GM12878 (cell line): ENCODE measurements at regions not wholly inside any gene's neighbourhood (a gene's known extent, or its start where the extent isn't known, plus 50 kb on each side); places are given as distances from the start of the nearest gene placed in this dataset.

Source experiments
- ATAC-seq: fragments of 200-7000 bp; cut with Tn5 transposase; 3 replicates; pipeline ENCODE4 v1.9.1; 2020; ENCODE audit warnings: mild to moderate bottlenecking, moderate library complexity
- BruUV-seq: library from RNA; stranded (reverse); fragments of 400-500 nt; replicated peaks from 2 replicates; lab custom pipeline; 2021; lab: Mats Ljungman, UMichigan
- CTCF ChIA-PET: fragments of 300-600 bp; sonication (Branson Sonifier 250); formaldehyde crosslinking; extraction: SDS; loops from one replicate; lab custom pipeline; 2021; ENCODE audit warnings: inconsistent platforms; lab: Yijun Ruan, JAX
- POLR2A ChIA-PET: fragments of 350-600 bp; formaldehyde crosslinking; extraction: SDS; loops from one replicate; lab custom pipeline; 2021; ENCODE audit warnings: inconsistent platforms; lab: Charles Lee
- RAD21 ChIA-PET: fragments of 300-600 bp; sonication (Branson Sonifier 250); formaldehyde crosslinking; loops from one replicate; lab custom pipeline; 2023; ENCODE audit warnings: antibody characterized with exemption; ENCODE audit not compliant: unreplicated experiment; lab: Charles Lee
- SMC1A ChIA-PET: fragments of 300-600 bp; sonication (Branson Sonifier 250); formaldehyde crosslinking; loops from one replicate; lab custom pipeline; 2023; ENCODE audit not compliant: unreplicated experiment, uncharacterized antibody; lab: Charles Lee
- DNase-seq: peaks from one replicate; pipeline ENCODE4 v3.0.0-alpha.2; 2011; ENCODE audit warnings: low read depth, low spot score
- FAIRE-seq: peaks from 3 replicates; lab custom pipeline; 2011; peaks lifted over from hg19 to GRCh38; lab: Jason Lieb, UNC
- H2AFZ ChIP-seq: 2 replicates; pipeline ENCODE4 v1.6.0; 2011; ENCODE audit warnings: low read depth, low read length, control low read depth; ENCODE audit not compliant: control insufficient read depth
- H3K27ac ChIP-seq: 2 replicates; pipeline ENCODE4 v1.5.1; 2011; ENCODE audit warnings: control low read depth; ENCODE audit not compliant: control insufficient read depth, insufficient read depth
- H3K27me3 ChIP-seq, 2 experiments: replicated peaks in 1 of 2; 2 replicates each; pipeline versions ENCODE4 v1.6.0 to v1.6.1; 2011; ENCODE audit warnings: low read length in 1 of 2; ENCODE audit not compliant: control insufficient read depth in 2 of 2, insufficient read depth in 2 of 2
- H3K36me3 ChIP-seq, 2 experiments: 2 replicates each; pipeline ENCODE4 v1.5.1; 2011; ENCODE audit warnings: low read length in 1 of 2; ENCODE audit not compliant: control insufficient read depth in 2 of 2, insufficient read depth in 2 of 2
- H3K4me1 ChIP-seq: 2 replicates; pipeline ENCODE4 v1.6.1; 2011; ENCODE audit warnings: mild to moderate bottlenecking, low read length, moderate library complexity, mixed read lengths; ENCODE audit not compliant: control insufficient read depth, insufficient read depth
- H3K4me2 ChIP-seq: 2 replicates; pipeline ENCODE4 v1.6.0; 2011; ENCODE audit warnings: control low read depth; ENCODE audit not compliant: control insufficient read depth, insufficient read depth
- H3K4me3 ChIP-seq: fragments of 200-600 bp; sonication (generic); 2 replicates; pipeline ENCODE4 v1.5.1; 2016
- H3K79me2 ChIP-seq: 2 replicates; pipeline ENCODE4 v1.6.0; 2011; ENCODE audit warnings: low read length; ENCODE audit not compliant: control insufficient read depth, insufficient read depth
- H3K9ac ChIP-seq: 2 replicates; pipeline ENCODE4 v1.8.0; 2011; ENCODE audit warnings: low read length, control low read depth, mixed read lengths; ENCODE audit not compliant: control insufficient read depth, insufficient read depth
- H3K9me3 ChIP-seq: replicated peaks from 3 replicates; pipeline ENCODE4 v1.5.1; 2011; ENCODE audit warnings: mild to moderate bottlenecking, low read length; ENCODE audit not compliant: control insufficient read depth, insufficient read depth
- H4K20me1 ChIP-seq: 2 replicates; pipeline ENCODE4 v1.6.0; 2011; ENCODE audit not compliant: control insufficient read depth, insufficient read depth
- BACH1 ChIP-seq: fragments of 450-650 bp; IDR thresholded peaks from 2 replicates; pipeline ENCODE4 v1.6.1; 2017; ENCODE audit warnings: mild to moderate bottlenecking, borderline replicate concordance
- HDAC2 ChIP-seq: fragments of 200-600 bp; sonication (generic); IDR thresholded peaks from 2 replicates; pipeline ENCODE4 v1.6.1; 2017
- NFXL1 ChIP-seq: fragments of 450-650 bp; IDR thresholded peaks from 2 replicates; pipeline ENCODE4 v1.6.1; 2017; ENCODE audit warnings: antibody characterized with exemption, mild to moderate bottlenecking, borderline replicate concordance
- NKRF ChIP-seq: fragments of 450-650 bp; conservative IDR thresholded peaks from 2 replicates; pipeline ENCODE4 v1.6.1; 2017; ENCODE audit warnings: mild to moderate bottlenecking, moderate library complexity
- RUNX3 ChIP-seq: IDR thresholded peaks from 2 replicates; pipeline ENCODE4 v1.6.1; 2012; ENCODE audit warnings: low read length, inconsistent platforms
- STAT3 ChIP-seq: IDR thresholded peaks from 2 replicates; pipeline ENCODE4 v1.6.1; 2011; ENCODE audit warnings: low read depth, low read length, improper control_type of control experiment
- ZNF24 ChIP-seq: fragments of 450-650 bp; IDR thresholded peaks from 2 replicates; pipeline ENCODE4 v1.6.1; 2017; ENCODE audit warnings: antibody characterized with exemption, mild to moderate bottlenecking
- WGBS: methylation state at CpG from one replicate; pipeline ENCODE4 v1.1.6; 2016; ENCODE audit warnings: low lambda C conversion rate; ENCODE audit not compliant: insufficient replicate concordance, insufficient coverage; ENCODE audit errors: missing lambda C conversion rate; 5-methylcytosine and 5-hydroxymethylcytosine counted together
- in situ Hi-C: fragments of 300-500 bp; cut with MboI; formaldehyde crosslinking; loops from 9 replicates; pipeline ENCODE4 v1.14.3; 2018; ENCODE audit warnings: mixed read lengths
- intact Hi-C: fragments of 100-400 bp; cut with micrococcal nuclease; formaldehyde crosslinking; loops from one replicate; pipeline ENCODE4 v1.14.2; 2022; ENCODE audit not compliant: unreplicated experiment
- TF ChIP-seq, protein P1 (sequence below): fragments of 450-650 bp; IDR thresholded peaks from 2 replicates; pipeline ENCODE4 v1.6.1; 2018; ENCODE audit warnings: mild to moderate bottlenecking, low read depth, moderate library complexity; ENCODE audit not compliant: partially characterized antibody
- TF ChIP-seq, protein P2 (sequence below): fragments of 450-650 bp; formaldehyde crosslinking; IDR thresholded peaks from 2 replicates; pipeline ENCODE4 v1.4.0; 2022; ENCODE audit warnings: mild to moderate bottlenecking, moderate library complexity

DNA sequence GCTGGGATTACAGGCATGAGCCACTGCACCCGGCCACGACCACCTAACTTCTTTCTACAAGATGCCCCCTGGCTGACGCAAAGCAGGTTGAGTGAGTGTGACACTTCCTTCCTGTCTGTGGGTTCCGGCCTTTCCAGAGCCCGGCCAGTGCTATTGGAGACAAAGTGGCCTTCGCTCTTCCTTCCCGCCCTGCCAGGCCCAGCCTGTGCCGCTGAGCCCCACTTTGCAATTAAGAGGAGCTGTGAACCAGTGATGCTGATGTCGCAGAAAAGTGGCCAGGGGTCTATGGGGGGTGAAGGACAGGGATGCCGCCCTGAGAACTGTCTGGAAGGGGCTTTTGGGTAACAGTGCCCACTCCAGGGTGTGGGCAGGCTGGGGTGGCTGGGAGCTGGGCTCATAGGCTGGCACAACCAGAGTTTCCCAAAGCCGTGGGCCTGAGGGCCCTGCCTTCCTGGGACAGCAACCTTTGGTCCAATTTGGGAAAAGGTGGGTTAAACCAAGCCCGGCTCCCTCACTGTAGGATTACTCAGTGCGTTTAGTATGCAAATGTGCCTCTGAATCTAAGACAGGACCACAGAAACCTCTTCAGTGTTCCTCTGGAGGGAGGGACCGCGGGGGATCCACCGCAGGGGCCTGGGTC, 174.9 kb downstream of the SEC14L1 start (continued):
- TF ChIP-seq, protein P1, sequence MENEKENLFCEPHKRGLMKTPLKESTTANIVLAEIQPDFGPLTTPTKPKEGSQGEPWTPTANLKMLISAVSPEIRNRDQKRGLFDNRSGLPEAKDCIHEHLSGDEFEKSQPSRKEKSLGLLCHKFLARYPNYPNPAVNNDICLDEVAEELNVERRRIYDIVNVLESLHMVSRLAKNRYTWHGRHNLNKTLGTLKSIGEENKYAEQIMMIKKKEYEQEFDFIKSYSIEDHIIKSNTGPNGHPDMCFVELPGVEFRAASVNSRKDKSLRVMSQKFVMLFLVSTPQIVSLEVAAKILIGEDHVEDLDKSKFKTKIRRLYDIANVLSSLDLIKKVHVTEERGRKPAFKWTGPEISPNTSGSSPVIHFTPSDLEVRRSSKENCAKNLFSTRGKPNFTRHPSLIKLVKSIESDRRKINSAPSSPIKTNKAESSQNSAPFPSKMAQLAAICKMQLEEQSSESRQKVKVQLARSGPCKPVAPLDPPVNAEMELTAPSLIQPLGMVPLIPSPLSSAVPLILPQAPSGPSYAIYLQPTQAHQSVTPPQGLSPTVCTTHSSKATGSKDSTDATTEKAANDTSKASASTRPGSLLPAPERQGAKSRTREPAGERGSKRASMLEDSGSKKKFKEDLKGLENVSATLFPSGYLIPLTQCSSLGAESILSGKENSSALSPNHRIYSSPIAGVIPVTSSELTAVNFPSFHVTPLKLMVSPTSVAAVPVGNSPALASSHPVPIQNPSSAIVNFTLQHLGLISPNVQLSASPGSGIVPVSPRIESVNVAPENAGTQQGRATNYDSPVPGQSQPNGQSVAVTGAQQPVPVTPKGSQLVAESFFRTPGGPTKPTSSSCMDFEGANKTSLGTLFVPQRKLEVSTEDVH: no peak
- TF ChIP-seq NFXL1: no peak
- TF ChIP-seq, all 136 proteins: peak for 0

DNA sequence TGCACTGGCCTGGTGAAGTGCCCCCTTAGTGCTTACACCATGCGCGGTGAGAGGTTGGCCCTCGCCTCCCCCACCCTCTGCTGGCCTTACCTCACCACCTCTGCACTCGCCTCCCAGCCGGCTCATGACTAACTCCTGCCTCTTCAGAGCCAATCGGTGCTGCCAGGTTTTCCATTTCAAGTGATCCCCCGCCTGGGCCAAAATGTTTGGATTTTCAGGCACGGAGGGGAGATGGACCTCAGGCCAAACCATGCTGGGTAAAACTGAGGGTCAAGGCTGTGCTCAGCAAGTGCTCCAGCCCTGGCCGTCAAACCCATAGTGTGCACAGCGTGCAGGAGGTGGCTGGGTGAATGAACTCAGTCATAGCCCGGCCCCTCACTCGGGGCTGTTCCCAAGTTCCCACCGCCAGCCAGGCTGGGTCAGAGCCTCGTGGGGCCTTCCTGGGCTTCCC, 175.4 kb downstream of the SEC14L1 start:
- no peak for ATAC-seq
- CTCF ChIA-PET: no interaction called here
- Histone ChIP-seq H4K20me1 (no peaks in the 10 kb centered on the region), H3K9me3 (no peaks in the 10 kb centered on the region), H3K27me3 (no peaks in the 10 kb centered on the region), H3K4me2 (no peak overlapping the region), H3K9ac (no peak overlapping the region), H3K27ac (no peak overlapping the region), H3K4me3 (no peak overlapping the region), H2AFZ (no peak overlapping the region), H3K36me3 (no peaks in the 10 kb centered on the region; a peak in 1 of 4 replicates), H3K79me2 (peaks cover 16% of the 10 kb centered on the region), H3K4me1 (peaks cover 23% of the 10 kb centered on the region)
- no peak for FAIRE-seq
- SMC1A ChIA-PET: no interaction called here
- 76% methylated on average over 14 of the region's 14 CpGs for WGBS
- in situ Hi-C loops: no loop called here
- no TSS peak for BruUV-seq
- DNase-seq: no peak
- POLR2A ChIA-PET: interaction anchor here (0.7 to 1.4 kb wide), 2 partner anchors 9 to 129 kb away, joined by 4 read pairs; no protein-coding TSS in a partner anchor
- intact Hi-C loops: no loop called here
- RAD21 ChIA-PET: no interaction called here
- TF ChIP-seq, protein P1: no peak
- TF ChIP-seq ZNF24 (no peak), STAT3 (no peak), RUNX3 (no peak), BACH1 (no peak), HDAC2 (no peak), NKRF (no peak)
- TF ChIP-seq, protein P2, sequence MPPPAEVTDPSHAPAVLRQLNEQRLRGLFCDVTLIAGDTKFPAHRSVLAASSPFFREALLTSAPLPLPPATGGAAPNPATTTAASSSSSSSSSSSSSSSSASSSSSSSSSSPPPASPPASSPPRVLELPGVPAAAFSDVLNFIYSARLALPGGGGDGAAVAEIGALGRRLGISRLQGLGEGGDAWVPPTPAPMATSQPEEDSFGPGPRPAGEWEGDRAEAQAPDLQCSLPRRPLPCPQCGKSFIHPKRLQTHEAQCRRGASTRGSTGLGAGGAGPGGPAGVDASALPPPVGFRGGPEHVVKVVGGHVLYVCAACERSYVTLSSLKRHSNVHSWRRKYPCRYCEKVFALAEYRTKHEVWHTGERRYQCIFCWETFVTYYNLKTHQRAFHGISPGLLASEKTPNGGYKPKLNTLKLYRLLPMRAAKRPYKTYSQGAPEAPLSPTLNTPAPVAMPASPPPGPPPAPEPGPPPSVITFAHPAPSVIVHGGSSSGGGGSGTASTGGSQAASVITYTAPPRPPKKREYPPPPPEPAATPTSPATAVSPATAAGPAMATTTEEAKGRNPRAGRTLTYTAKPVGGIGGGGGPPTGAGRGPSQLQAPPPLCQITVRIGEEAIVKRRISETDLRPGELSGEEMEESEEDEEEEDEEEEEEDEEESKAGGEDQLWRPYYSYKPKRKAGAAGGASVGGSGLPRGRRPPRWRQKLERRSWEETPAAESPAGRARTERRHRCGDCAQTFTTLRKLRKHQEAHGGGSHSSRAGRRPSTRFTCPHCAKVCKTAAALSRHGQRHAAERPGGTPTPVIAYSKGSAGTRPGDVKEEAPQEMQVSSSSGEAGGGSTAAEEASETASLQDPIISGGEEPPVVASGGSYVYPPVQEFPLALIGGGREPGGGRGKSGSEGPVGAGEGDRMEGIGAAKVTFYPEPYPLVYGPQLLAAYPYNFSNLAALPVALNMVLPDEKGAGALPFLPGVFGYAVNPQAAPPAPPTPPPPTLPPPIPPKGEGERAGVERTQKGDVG (CRISPR knock-in tag): no peak
